Renal cortex interstitium (tissue), 11 donors: ENCODE measurements at regions not wholly inside any gene's neighbourhood (a gene's known extent, or its start where the extent isn't known, plus 50 kb on each side); places are given as distances from the start of the nearest gene placed in this dataset.
"Not testable (repeated sequence)": the region's sequence is repeated elsewhere in the genome, so short reads cannot be mapped to it uniquely, and the experiment has no call there.

Experiments
- DNase-seq, 11 donors: peaks; one replicate each; pipeline ENCODE4 v3.0.0-alpha.2; 2013; ENCODE audit warnings: low read depth in 9 of 11, low spot score in 4 of 11; ENCODE audit errors: extremely low read depth in 1 of 11

- no peak for DNase-seq
Measured at GRCh38 chr5:128854931-128855330, 110.4 kb upstream of the SLC27A6 start.

GRCh38 chr5:128857076-128857677 is 108.1 kb upstream of the SLC27A6 start:
- DNase-seq, result no peak

- DNase-seq, result no peak
Measured at GRCh38 chr5:128858995-128859394, 106.3 kb upstream of the SLC27A6 start.

GRCh38 chr5:128861155-128861554 is 104.1 kb upstream of the SLC27A6 start:
- not testable (repeated sequence) for DNase-seq

GRCh38 chr5:128869970-128870369 is 95.3 kb upstream of the SLC27A6 start:
- no peak for DNase-seq

- no peak for DNase-seq
Measured at GRCh38 chr5:128870373-128870772, 94.9 kb upstream of the SLC27A6 start.

GRCh38 chr5:128870923-128871322 is 94.4 kb upstream of the SLC27A6 start:
- DNase-seq, result no peak

GRCh38 chr5:128876569-128877382 is 88.5 kb upstream of the SLC27A6 start:
- no peak for DNase-seq

GRCh38 chr5:128877476-128877875 is 87.8 kb upstream of the SLC27A6 start:
- no peak for DNase-seq

- DNase-seq, result no peak
Measured at GRCh38 chr5:128881502-128882018, 83.7 kb upstream of the SLC27A6 start.

- no peak for DNase-seq
Measured at GRCh38 chr5:128885649-128886255, 79.5 kb upstream of the SLC27A6 start.

GRCh38 chr5:128895122-128895521 is 70.2 kb upstream of the SLC27A6 start:
- no peak for DNase-seq

- DNase-seq, result no peak
Measured at GRCh38 chr5:128896675-128897074, 68.6 kb upstream of the SLC27A6 start.

- no peak for DNase-seq
Measured at GRCh38 chr5:128903550-128903949, 61.7 kb upstream of the SLC27A6 start.

- no peak for DNase-seq
Measured at GRCh38 chr5:128904805-128905567, 60.3 kb upstream of the SLC27A6 start.

- DNase-seq, result peak; percentile 15 to 73 (median 54)
Measured at GRCh38 chr5:128905568-128906110, 59.6 kb upstream of the SLC27A6 start.

GRCh38 chr5:128913551-128913950 is 51.7 kb upstream of the SLC27A6 start:
- no peak for DNase-seq
